GM23248 (cell line): ENCODE measurements at regions not wholly inside any gene's neighbourhood (a gene's known extent, or its start where the extent isn't known, plus 50 kb on each side); places are given as distances from the start of the nearest gene placed in this dataset.

Experiments used
- DNase-seq: peaks from one replicate; pipeline ENCODE4 v3.0.0-alpha.2; 2015
- H2AFZ ChIP-seq: fragments of 200-600 bp; sonication (generic); 2 replicates; pipeline ENCODE4 v1.6.1; 2016; ENCODE audit warnings: antibody characterized with exemption
- H3F3A ChIP-seq: fragments of 200-600 bp; sonication (generic); 2 replicates; pipeline ENCODE4 v1.6.1; 2016; ENCODE audit warnings: mild to moderate bottlenecking, antibody characterized with exemption, mixed run types; ENCODE audit not compliant: insufficient read depth
- H3K27ac ChIP-seq: fragments of 200-600 bp; sonication (generic); 2 replicates; pipeline ENCODE4 v1.5.1; 2016; ENCODE audit warnings: mild to moderate bottlenecking
- H3K27me3 ChIP-seq: fragments of 200-600 bp; sonication (generic); replicated peaks from 2 replicates; pipeline ENCODE4 v1.6.1; 2016; ENCODE audit warnings: mild to moderate bottlenecking; ENCODE audit not compliant: insufficient read depth
- H3K36me3 ChIP-seq: fragments of 200-600 bp; sonication (generic); 2 replicates; pipeline ENCODE4 v1.6.1; 2016; ENCODE audit warnings: low read depth, mild to moderate bottlenecking
- H3K4me1 ChIP-seq: fragments of 200-600 bp; sonication (generic); 2 replicates; pipeline ENCODE4 v1.6.1; 2016; ENCODE audit warnings: mild to moderate bottlenecking; ENCODE audit not compliant: insufficient read depth
- H3K4me2 ChIP-seq: fragments of 200-600 bp; sonication (generic); one replicate; pipeline ENCODE4 v1.6.1; 2016; ENCODE audit warnings: mild to moderate bottlenecking; ENCODE audit not compliant: unreplicated experiment
- H3K4me3 ChIP-seq: fragments of 200-600 bp; sonication (generic); 2 replicates; pipeline ENCODE4 v1.5.1; 2016; ENCODE audit warnings: mild to moderate bottlenecking
- H3K79me2 ChIP-seq: fragments of 200-600 bp; sonication (generic); 2 replicates; pipeline ENCODE4 v1.6.1; 2016; ENCODE audit warnings: mild to moderate bottlenecking; ENCODE audit not compliant: insufficient read depth
- H3K9ac ChIP-seq: fragments of 200-600 bp; sonication (generic); 2 replicates; pipeline ENCODE4 v1.6.1; 2016; ENCODE audit warnings: mild to moderate bottlenecking
- H3K9me2 ChIP-seq: fragments of 200-600 bp; sonication (generic); 2 replicates; pipeline ENCODE4 v1.6.1; 2016; ENCODE audit warnings: mixed run types, mild to moderate bottlenecking, moderate library complexity; ENCODE audit not compliant: insufficient read depth
- H3K9me3 ChIP-seq: fragments of 200-600 bp; sonication (generic); one replicate; pipeline ENCODE4 v1.6.1; 2017; ENCODE audit warnings: low read depth
- H4K20me1 ChIP-seq: fragments of 200-600 bp; sonication (generic); 2 replicates; pipeline ENCODE4 v1.6.0; 2016; ENCODE audit not compliant: insufficient read depth
- EZH2 ChIP-seq: fragments of 200-600 bp; sonication (generic); IDR thresholded peaks from 2 replicates; pipeline ENCODE4 v1.6.1; 2018; ENCODE audit warnings: antibody characterized with exemption, mild to moderate bottlenecking; ENCODE audit not compliant: insufficient read depth, poor library complexity, severe bottlenecking
- EZH2phosphoT487 ChIP-seq: fragments of 200-600 bp; sonication (generic); IDR thresholded peaks from 2 replicates; pipeline ENCODE4 v1.6.1; 2018; ENCODE audit warnings: antibody characterized with exemption, moderate library complexity, mild to moderate bottlenecking, low read depth; ENCODE audit not compliant: insufficient read depth
- WGBS, 2 experiments: methylation state at CpG; one replicate each; pipeline ENCODE4 v1.1.6; 2015 to 2017; ENCODE audit warnings: low lambda C conversion rate in 2 of 2, low coverage in 1 of 2; ENCODE audit errors: missing lambda C conversion rate in 2 of 2; 5-methylcytosine and 5-hydroxymethylcytosine counted together
- in situ Hi-C: fragments of 300-500 bp; cut with MboI; formaldehyde crosslinking; loops from 2 replicates; pipeline ENCODE4 v1.15.0; 2020

DNA sequence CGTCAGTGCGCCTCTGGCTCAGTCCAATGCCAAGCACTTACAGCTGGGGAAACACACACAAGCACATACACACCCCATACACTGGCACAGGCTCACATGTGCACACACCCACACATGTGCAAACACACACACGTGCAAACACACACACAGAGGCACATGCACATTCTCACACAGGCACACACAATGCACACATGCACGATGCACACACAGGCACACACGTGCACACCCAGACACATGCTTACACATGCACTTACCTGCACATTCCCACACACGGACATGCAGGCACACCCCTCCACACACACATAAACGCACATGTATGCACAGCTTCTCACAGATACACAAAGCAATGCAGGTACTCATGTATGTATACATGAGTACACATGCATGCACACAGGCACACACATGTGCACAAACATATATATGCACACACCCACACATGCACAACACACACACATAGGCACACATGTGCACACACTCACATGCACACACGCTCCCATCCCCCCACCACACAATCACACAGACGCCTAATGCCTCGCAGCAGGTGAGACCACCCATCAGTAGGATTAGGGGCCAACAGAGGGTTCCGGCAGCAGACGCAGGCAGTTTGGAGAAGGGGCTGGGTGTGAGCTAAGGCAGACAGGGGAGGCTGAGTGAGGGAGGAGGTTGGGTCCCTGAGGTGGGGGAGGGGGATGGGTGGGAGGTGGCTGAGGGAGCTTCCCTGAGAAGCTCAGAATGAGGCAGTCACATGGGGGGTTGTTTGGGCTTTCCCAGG, 71.2 kb upstream of the SLCO4A1 start:
- no peaks in the 10 kb centered on the region for H3F3A ChIP-seq
- H3K9me2 ChIP-seq, result no peaks in the 10 kb centered on the region
- no peak for TF ChIP-seq EZH2
- TF ChIP-seq EZH2phosphoT487, result no peak
- no peaks in the 10 kb centered on the region for H3K9me3 ChIP-seq
- peaks cover 8% of the 10 kb centered on the region; the same call in 1 of the 2 replicates for H3K27me3 ChIP-seq
- DNase-seq, result no peak
- 43 to 49% methylated on average over 12 of the region's 12 CpGs for WGBS, 2 experiments
- H3K79me2 ChIP-seq, result no peaks in the 10 kb centered on the region
- in situ Hi-C loops, result no loop called here
- H2AFZ ChIP-seq, result no peak overlapping the region
- no peaks in the 10 kb centered on the region for H4K20me1 ChIP-seq
- H3K4me2 ChIP-seq, result no peak overlapping the region
- no peak overlapping the region for H3K27ac ChIP-seq
- H3K4me3 ChIP-seq, result no peak overlapping the region
- no peaks in the 10 kb centered on the region for H3K36me3 ChIP-seq
- no peak overlapping the region for H3K9ac ChIP-seq
- no peaks in the 10 kb centered on the region for H3K4me1 ChIP-seq

DNA sequence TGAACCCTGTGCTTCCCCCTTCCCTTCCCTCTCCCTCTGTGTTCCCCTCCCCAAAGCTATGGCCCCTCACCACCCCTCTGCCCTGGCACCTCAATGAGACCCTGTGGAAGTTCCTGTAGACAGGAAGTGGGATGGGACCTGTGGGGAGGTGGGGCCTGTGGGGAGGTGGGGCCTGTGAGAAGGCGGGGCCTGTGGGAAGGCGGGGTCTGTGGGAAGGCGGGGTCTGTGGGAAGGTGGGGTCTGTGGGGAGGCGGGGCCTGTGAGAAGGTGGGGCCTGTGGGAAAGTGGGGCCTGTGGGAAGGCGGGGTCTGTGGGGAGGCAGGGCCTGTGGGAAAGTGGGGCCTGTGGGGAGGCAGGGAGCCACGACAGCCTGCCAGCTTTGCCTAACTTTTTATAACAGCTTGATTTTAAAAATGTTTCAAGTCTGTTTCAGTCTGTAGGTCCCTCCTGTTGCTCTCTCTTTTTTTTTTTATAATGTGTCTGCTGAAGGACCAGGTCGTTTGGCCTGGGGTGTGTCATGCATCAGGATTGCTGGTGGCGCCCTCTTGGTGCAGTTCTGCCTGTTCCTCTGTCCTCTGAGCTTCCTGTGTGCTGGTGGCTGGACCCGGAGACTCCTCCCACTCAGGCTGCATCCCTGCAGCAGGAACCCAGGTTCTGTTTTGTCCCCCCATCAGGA, 70.5 kb upstream of the SLCO4A1 start:
- H3K4me1 ChIP-seq, result no peaks in the 10 kb centered on the region
- TF ChIP-seq EZH2, result no peak
- TF ChIP-seq EZH2phosphoT487, result no peak
- no peak overlapping the region for H3K9ac ChIP-seq
- no peaks in the 10 kb centered on the region for H4K20me1 ChIP-seq
- H3K27me3 ChIP-seq, result peaks cover 13% of the 10 kb centered on the region; the same call in 1 of the 2 replicates
- no peaks in the 10 kb centered on the region for H3K9me3 ChIP-seq
- H3K27ac ChIP-seq, result no peak overlapping the region
- H3K4me3 ChIP-seq, result no peak overlapping the region
- no peak overlapping the region for H2AFZ ChIP-seq
- no peak overlapping the region for H3K4me2 ChIP-seq
- H3F3A ChIP-seq, result no peaks in the 10 kb centered on the region
- in situ Hi-C loops, result no loop called here
- H3K79me2 ChIP-seq, result no peaks in the 10 kb centered on the region
- DNase-seq, result peak; percentile 40
- no peaks in the 10 kb centered on the region for H3K36me3 ChIP-seq
- no peaks in the 10 kb centered on the region for H3K9me2 ChIP-seq
- 31 to 40% methylated on average over 3 to 9 of the region's 9 CpGs for WGBS, 2 experiments

GRCh38 chr20:62572980-62573379, 69.3 kb upstream of the SLCO4A1 start:
- no peak for DNase-seq
- Histone ChIP-seq H3K27me3 (peaks cover 24% of the 10 kb centered on the region), H3K79me2 (no peaks in the 10 kb centered on the region), H4K20me1 (no peaks in the 10 kb centered on the region), H3K4me3 (no peak overlapping the region), H3K27ac (no peak overlapping the region), H3K9ac (no peak overlapping the region), H2AFZ (no peak overlapping the region), H3K4me2 (no peak overlapping the region), H3K9me2 (no peaks in the 10 kb centered on the region), H3F3A (no peaks in the 10 kb centered on the region), H3K4me1 (no peaks in the 10 kb centered on the region), H3K9me3 (no peaks in the 10 kb centered on the region), H3K36me3 (no peaks in the 10 kb centered on the region)
- TF ChIP-seq EZH2, result no peak
- no peak for TF ChIP-seq EZH2phosphoT487
- in situ Hi-C loops, result no loop called here
- WGBS, 2 experiments, result 40 to 43% methylated on average over 15 of the region's 15 CpGs

- H3K9me3 ChIP-seq, result no peaks in the 10 kb centered on the region
- no peaks in the 10 kb centered on the region for H3K36me3 ChIP-seq
- no peak for TF ChIP-seq EZH2
- TF ChIP-seq EZH2phosphoT487, result no peak
- H3K4me3 ChIP-seq, result no peak overlapping the region
- H3K4me1 ChIP-seq, result no peaks in the 10 kb centered on the region
- no peak overlapping the region for H3K9ac ChIP-seq
- no peak for DNase-seq
- no peak overlapping the region for H3K27ac ChIP-seq
- H2AFZ ChIP-seq, result no peak overlapping the region
- no peak overlapping the region for H3K4me2 ChIP-seq
- H3K27me3 ChIP-seq, result peaks cover 30% of the 10 kb centered on the region
- no peaks in the 10 kb centered on the region for H3K9me2 ChIP-seq
- no peaks in the 10 kb centered on the region for H3F3A ChIP-seq
- WGBS, 2 experiments, result 9 to 15% methylated on average over 3 of the region's 3 CpGs
- no peaks in the 10 kb centered on the region for H3K79me2 ChIP-seq
- in situ Hi-C loops, result no loop called here
- H4K20me1 ChIP-seq, result no peaks in the 10 kb centered on the region
Measured at GRCh38 chr20:62573817-62574216, 68.5 kb upstream of the SLCO4A1 start.
